ENCODE measurements at regions not wholly inside any gene's neighbourhood (a gene's known extent, or its start where the extent isn't known, plus 50 kb on each side); places are given as distances from the start of the nearest gene placed in this dataset.

DNA sequence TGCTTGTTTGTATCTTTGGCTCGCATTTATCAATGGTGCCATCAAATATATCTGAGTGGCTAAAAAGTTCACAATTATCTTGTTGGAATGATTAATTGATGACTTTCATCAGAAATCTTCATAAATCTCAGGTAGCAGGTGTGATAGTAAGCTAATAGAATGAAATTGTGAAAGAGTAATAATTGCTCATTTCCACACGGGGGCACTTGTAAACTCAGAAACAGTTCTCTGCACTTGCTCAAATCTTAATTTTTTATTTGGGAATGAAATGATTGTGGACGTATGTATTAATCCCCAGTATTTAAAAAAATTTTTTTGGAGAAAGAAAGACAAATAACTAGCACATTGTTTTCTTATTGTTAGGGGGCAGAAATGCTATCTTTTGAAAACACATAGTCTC lies 132.8 kb downstream of the DTHD1 start:
- TF ChIP-seq ZNF768 (tag by site-specific recombination; IDR thresholded peaks at IDR 0.05) (no peak), OVOL3 (tag by site-specific recombination; IDR thresholded peaks at IDR 0.05) (no peak), ZNF121 (tag by site-specific recombination; IDR thresholded peaks at IDR 0.05) (no peak), ZBTB21 (tag by site-specific recombination; IDR thresholded peaks at IDR 0.05) (no peak), ZNF777 (tag by site-specific recombination; IDR thresholded peaks at IDR 0.05; ENCODE audit: borderline replicate concordance) (no peak), ZNF2 (tag by site-specific recombination; IDR thresholded peaks at IDR 0.05) (no peak), ZNF76 (tag by site-specific recombination; IDR thresholded peaks at IDR 0.05; ENCODE audit: borderline replicate concordance, low read depth) (no peak)
- TF ChIP-seq, protein P1, sequence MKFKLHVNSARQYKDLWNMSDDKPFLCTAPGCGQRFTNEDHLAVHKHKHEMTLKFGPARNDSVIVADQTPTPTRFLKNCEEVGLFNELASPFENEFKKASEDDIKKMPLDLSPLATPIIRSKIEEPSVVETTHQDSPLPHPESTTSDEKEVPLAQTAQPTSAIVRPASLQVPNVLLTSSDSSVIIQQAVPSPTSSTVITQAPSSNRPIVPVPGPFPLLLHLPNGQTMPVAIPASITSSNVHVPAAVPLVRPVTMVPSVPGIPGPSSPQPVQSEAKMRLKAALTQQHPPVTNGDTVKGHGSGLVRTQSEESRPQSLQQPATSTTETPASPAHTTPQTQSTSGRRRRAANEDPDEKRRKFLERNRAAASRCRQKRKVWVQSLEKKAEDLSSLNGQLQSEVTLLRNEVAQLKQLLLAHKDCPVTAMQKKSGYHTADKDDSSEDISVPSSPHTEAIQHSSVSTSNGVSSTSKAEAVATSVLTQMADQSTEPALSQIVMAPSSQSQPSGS (tag by site-specific recombination; IDR thresholded peaks at IDR 0.05; ENCODE audit: low read depth): no peak
- TF ChIP-seq, protein P2, sequence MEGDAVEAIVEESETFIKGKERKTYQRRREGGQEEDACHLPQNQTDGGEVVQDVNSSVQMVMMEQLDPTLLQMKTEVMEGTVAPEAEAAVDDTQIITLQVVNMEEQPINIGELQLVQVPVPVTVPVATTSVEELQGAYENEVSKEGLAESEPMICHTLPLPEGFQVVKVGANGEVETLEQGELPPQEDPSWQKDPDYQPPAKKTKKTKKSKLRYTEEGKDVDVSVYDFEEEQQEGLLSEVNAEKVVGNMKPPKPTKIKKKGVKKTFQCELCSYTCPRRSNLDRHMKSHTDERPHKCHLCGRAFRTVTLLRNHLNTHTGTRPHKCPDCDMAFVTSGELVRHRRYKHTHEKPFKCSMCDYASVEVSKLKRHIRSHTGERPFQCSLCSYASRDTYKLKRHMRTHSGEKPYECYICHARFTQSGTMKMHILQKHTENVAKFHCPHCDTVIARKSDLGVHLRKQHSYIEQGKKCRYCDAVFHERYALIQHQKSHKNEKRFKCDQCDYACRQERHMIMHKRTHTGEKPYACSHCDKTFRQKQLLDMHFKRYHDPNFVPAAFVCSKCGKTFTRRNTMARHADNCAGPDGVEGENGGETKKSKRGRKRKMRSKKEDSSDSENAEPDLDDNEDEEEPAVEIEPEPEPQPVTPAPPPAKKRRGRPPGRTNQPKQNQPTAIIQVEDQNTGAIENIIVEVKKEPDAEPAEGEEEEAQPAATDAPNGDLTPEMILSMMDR (tag by site-specific recombination; IDR thresholded peaks at IDR 0.05): no peak
- TF ChIP-seq, protein P3, sequence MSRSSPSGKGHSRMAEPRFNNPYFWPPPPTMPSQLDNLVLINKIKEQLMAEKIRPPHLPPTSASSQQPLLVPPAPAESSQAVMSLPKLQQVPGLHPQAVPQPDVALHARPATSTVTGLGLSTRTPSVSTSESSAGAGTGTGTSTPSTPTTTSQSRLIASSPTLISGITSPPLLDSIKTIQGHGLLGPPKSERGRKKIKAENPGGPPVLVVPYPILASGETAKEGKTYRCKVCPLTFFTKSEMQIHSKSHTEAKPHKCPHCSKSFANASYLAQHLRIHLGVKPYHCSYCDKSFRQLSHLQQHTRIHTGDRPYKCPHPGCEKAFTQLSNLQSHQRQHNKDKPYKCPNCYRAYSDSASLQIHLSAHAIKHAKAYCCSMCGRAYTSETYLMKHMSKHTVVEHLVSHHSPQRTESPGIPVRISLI (tag by site-specific recombination; IDR thresholded peaks at IDR 0.05): no peak
- TF ChIP-seq, protein P4, sequence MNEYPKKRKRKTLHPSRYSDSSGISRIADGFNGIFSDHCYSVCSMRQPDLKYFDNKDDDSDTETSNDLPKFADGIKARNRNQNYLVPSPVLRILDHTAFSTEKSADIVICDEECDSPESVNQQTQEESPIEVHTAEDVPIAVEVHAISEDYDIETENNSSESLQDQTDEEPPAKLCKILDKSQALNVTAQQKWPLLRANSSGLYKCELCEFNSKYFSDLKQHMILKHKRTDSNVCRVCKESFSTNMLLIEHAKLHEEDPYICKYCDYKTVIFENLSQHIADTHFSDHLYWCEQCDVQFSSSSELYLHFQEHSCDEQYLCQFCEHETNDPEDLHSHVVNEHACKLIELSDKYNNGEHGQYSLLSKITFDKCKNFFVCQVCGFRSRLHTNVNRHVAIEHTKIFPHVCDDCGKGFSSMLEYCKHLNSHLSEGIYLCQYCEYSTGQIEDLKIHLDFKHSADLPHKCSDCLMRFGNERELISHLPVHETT (tag by site-specific recombination; IDR thresholded peaks at IDR 0.05): no peak

All from HEK293 (cell line).